ENCODE measurements at regions not wholly inside any gene's neighbourhood (a gene's known extent, or its start where the extent isn't known, plus 50 kb on each side); places are given as distances from the start of the nearest gene placed in this dataset.

GRCh38 chr9:33645706-33646105, 121.7 kb downstream of the ANKRD18B start:
- DNase-seq (ENCODE audit: extremely low read depth, insufficient read length) = no peak
- Histone ChIP-seq H3K36me3 (ENCODE audit: control insufficient read depth, insufficient read depth, low read length) (no peaks in the 10 kb centered on the region), H3K4me3 (replicated peaks; ENCODE audit: low read depth, low read length) (no peak overlapping the region), H3K27me3 (replicated peaks; ENCODE audit: control insufficient read depth, insufficient read depth, low read length) (no peaks in the 10 kb centered on the region)
- no peak for TF ChIP-seq CTCF (IDR thresholded peaks at IDR 0.05; ENCODE audit: insufficient read depth, low read length, poor library complexity, severe bottlenecking)

GRCh38 chr9:33649463-33649862, 125.4 kb downstream of the ANKRD18B start:
- Histone ChIP-seq H3K27me3 (replicated peaks; ENCODE audit: control insufficient read depth, insufficient read depth, low read length) (no peaks in the 10 kb centered on the region; the same call in 1 of the 2 replicates), H3K4me3 (replicated peaks; ENCODE audit: low read depth, low read length) (no peak overlapping the region), H3K36me3 (ENCODE audit: control insufficient read depth, insufficient read depth, low read length) (no peaks in the 10 kb centered on the region)
- no peak for DNase-seq (ENCODE audit: extremely low read depth, insufficient read length)
- TF ChIP-seq CTCF (IDR thresholded peaks at IDR 0.05; ENCODE audit: insufficient read depth, low read length, poor library complexity, severe bottlenecking) = no peak

- H3K4me3 ChIP-seq (replicated peaks; ENCODE audit: low read depth, low read length) = no peak overlapping the region
- no peaks in the 10 kb centered on the region; the same call in 1 of the 2 replicates for H3K27me3 ChIP-seq (replicated peaks; ENCODE audit: control insufficient read depth, insufficient read depth, low read length)
- TF ChIP-seq CTCF (IDR thresholded peaks at IDR 0.05; ENCODE audit: insufficient read depth, low read length, poor library complexity, severe bottlenecking) = no peak
- no peak for DNase-seq (ENCODE audit: extremely low read depth, insufficient read length)
- H3K36me3 ChIP-seq (ENCODE audit: control insufficient read depth, insufficient read depth, low read length) = no peaks in the 10 kb centered on the region
Observed at GRCh38 chr9:33651125-33651524, 127.1 kb downstream of the ANKRD18B start.

- Histone ChIP-seq H3K4me3 (replicated peaks; ENCODE audit: low read depth, low read length) (no peak overlapping the region), H3K27me3 (replicated peaks; ENCODE audit: control insufficient read depth, insufficient read depth, low read length) (no peaks in the 10 kb centered on the region), H3K36me3 (ENCODE audit: control insufficient read depth, insufficient read depth, low read length) (no peaks in the 10 kb centered on the region)
- no peak for TF ChIP-seq CTCF (IDR thresholded peaks at IDR 0.05; ENCODE audit: insufficient read depth, low read length, poor library complexity, severe bottlenecking)
- DNase-seq (ENCODE audit: extremely low read depth, insufficient read length) = no peak
Observed at GRCh38 chr9:33659921-33660320, 135.4 kb upstream of the PRSS3 start.

GRCh38 chr9:33660772-33661171, 134.6 kb upstream of the PRSS3 start:
- TF ChIP-seq CTCF (IDR thresholded peaks at IDR 0.05; ENCODE audit: insufficient read depth, low read length, poor library complexity, severe bottlenecking) = no peak
- DNase-seq (ENCODE audit: extremely low read depth, insufficient read length) = no peak
- no peak overlapping the region for H3K4me3 ChIP-seq (replicated peaks; ENCODE audit: low read depth, low read length)
- no peaks in the 10 kb centered on the region for H3K27me3 ChIP-seq (replicated peaks; ENCODE audit: control insufficient read depth, insufficient read depth, low read length)
- no peaks in the 10 kb centered on the region for H3K36me3 ChIP-seq (ENCODE audit: control insufficient read depth, insufficient read depth, low read length)

- Histone ChIP-seq H3K36me3 (ENCODE audit: control insufficient read depth, insufficient read depth, low read length) (no peaks in the 10 kb centered on the region), H3K27me3 (replicated peaks; ENCODE audit: control insufficient read depth, insufficient read depth, low read length) (no peaks in the 10 kb centered on the region), H3K4me3 (replicated peaks; ENCODE audit: low read depth, low read length) (no peak overlapping the region)
- TF ChIP-seq CTCF (IDR thresholded peaks at IDR 0.05; ENCODE audit: insufficient read depth, low read length, poor library complexity, severe bottlenecking) = no peak
- DNase-seq (ENCODE audit: extremely low read depth, insufficient read length) = no peak
Observed at GRCh38 chr9:33661176-33661575, 134.2 kb upstream of the PRSS3 start.
